HEK293 (cell line): ENCODE measurements at regions not wholly inside any gene's neighbourhood (a gene's known extent, or its start where the extent isn't known, plus 50 kb on each side); places are given as distances from the start of the nearest gene placed in this dataset.

Source experiments
- CTCF ChIA-PET: fragments of 350-600 bp; formaldehyde crosslinking; extraction: SDS; loops from one replicate; lab custom pipeline; 2021; ENCODE audit warnings: antibody characterized with exemption; lab: Yijun Ruan, JAX
- POLR2A ChIA-PET: fragments of 300-600 bp; formaldehyde crosslinking; extraction: SDS; loops from one replicate; lab custom pipeline; 2020; ENCODE audit warnings: antibody characterized with exemption, inconsistent platforms; lab: Yijun Ruan, JAX
- H3K27ac ChIP-seq: fragments of 200-500 bp; sonication (Bioruptor generic); 2 replicates; pipeline ENCODE4 v1.5.1; 2014; ENCODE audit warnings: low read depth, low read length, control low read depth, inconsistent platforms; ENCODE audit errors: extremely low read depth
- H3K36me3 ChIP-seq, 2 experiments: fragments of 200-500 bp in 1 of 2; sonication (Bioruptor generic) in 1 of 2; 1 replicate in 1 of 2; 2 replicates in 1 of 2; pipeline ENCODE4 v1.5.1; 2014 to 2017; ENCODE audit warnings: inconsistent platforms in 2 of 2, low read length in 2 of 2; ENCODE audit not compliant: control insufficient read depth in 2 of 2, insufficient read depth in 1 of 2
- H3K4me1 ChIP-seq: fragments of 200-500 bp; sonication (Bioruptor generic); 2 replicates; pipeline ENCODE4 v1.5.1; 2014; ENCODE audit warnings: mild to moderate bottlenecking, low read length, inconsistent platforms; ENCODE audit not compliant: control insufficient read depth, insufficient read depth
- H3K4me3 ChIP-seq: 2 replicates; pipeline ENCODE4 v1.5.1; 2011; ENCODE audit warnings: low read depth, mild to moderate bottlenecking, control low read depth, low read length, moderate library complexity
- H3K9me3 ChIP-seq: fragments of 200-500 bp; sonication (Bioruptor generic); 2 replicates; pipeline ENCODE4 v1.5.1; 2014; ENCODE audit warnings: low read depth, low read length, inconsistent platforms; ENCODE audit not compliant: control insufficient read depth, insufficient read depth
- EGR2 ChIP-seq: fragments of 450-650 bp; formaldehyde crosslinking; IDR thresholded peaks from 2 replicates; pipeline ENCODE4 v1.5.1; 2016; ENCODE audit warnings: low read depth, missing biosample characterization, missing genetic modification characterization
- GFI1B ChIP-seq: fragments of 450-650 bp; formaldehyde crosslinking; IDR thresholded peaks from 2 replicates; pipeline ENCODE4 v1.5.1; 2016; ENCODE audit warnings: missing biosample characterization, missing genetic modification characterization
- KLF8 ChIP-seq: fragments of 450-650 bp; formaldehyde crosslinking; IDR thresholded peaks from 2 replicates; pipeline ENCODE4 v1.5.1; 2016; ENCODE audit warnings: missing biosample characterization, missing genetic modification characterization
- SCRT2 ChIP-seq: fragments of 450-650 bp; formaldehyde crosslinking; IDR thresholded peaks from 2 replicates; pipeline ENCODE4 v1.5.1; 2016; ENCODE audit warnings: missing biosample characterization, missing genetic modification characterization
- ZBTB20 ChIP-seq: fragments of 450-650 bp; formaldehyde crosslinking; IDR thresholded peaks from 2 replicates; pipeline ENCODE4 v1.5.1; 2016; ENCODE audit warnings: missing biosample characterization, missing genetic modification characterization
- ZNF133 ChIP-seq: fragments of 450-650 bp; formaldehyde crosslinking; IDR thresholded peaks from 2 replicates; pipeline ENCODE4 v1.5.1; 2016; ENCODE audit warnings: missing biosample characterization, missing genetic modification characterization
- ZNF214 ChIP-seq: fragments of 450-650 bp; formaldehyde crosslinking; IDR thresholded peaks from 2 replicates; pipeline ENCODE4 v1.5.1; 2017; ENCODE audit warnings: missing biosample characterization, mild to moderate bottlenecking, missing genetic modification characterization, borderline replicate concordance
- ZNF221 ChIP-seq: fragments of 450-650 bp; formaldehyde crosslinking; IDR thresholded peaks from 2 replicates; pipeline ENCODE4 v1.5.1; 2017; ENCODE audit warnings: missing biosample characterization, missing genetic modification characterization, borderline replicate concordance
- ZNF302 ChIP-seq: fragments of 450-650 bp; formaldehyde crosslinking; IDR thresholded peaks from 2 replicates; pipeline ENCODE4 v1.5.1; 2016; ENCODE audit warnings: missing biosample characterization, missing genetic modification characterization, low read depth
- ZNF341 ChIP-seq: fragments of 450-650 bp; formaldehyde crosslinking; IDR thresholded peaks from 2 replicates; pipeline ENCODE4; 2016; ENCODE audit warnings: low read depth, missing biosample characterization, missing genetic modification characterization
- ZNF529 ChIP-seq: fragments of 450-650 bp; formaldehyde crosslinking; IDR thresholded peaks from 2 replicates; pipeline ENCODE4 v1.5.1; 2017; ENCODE audit warnings: missing genetic modification characterization, missing biosample characterization; ENCODE audit not compliant: insufficient replicate concordance
- ZNF530 ChIP-seq: fragments of 450-650 bp; formaldehyde crosslinking; IDR thresholded peaks from 2 replicates; pipeline ENCODE4 v1.5.1; 2016; ENCODE audit warnings: low read depth, missing biosample characterization, missing genetic modification characterization
- ZNF558 ChIP-seq: fragments of 450-650 bp; formaldehyde crosslinking; IDR thresholded peaks from 2 replicates; pipeline ENCODE4 v1.5.1; 2016; ENCODE audit warnings: missing biosample characterization, missing genetic modification characterization
- ZNF560 ChIP-seq: fragments of 450-650 bp; formaldehyde crosslinking; IDR thresholded peaks from 2 replicates; pipeline ENCODE4 v1.5.1; 2017; ENCODE audit warnings: missing biosample characterization, missing genetic modification characterization, borderline replicate concordance
- ZNF571 ChIP-seq: fragments of 450-650 bp; formaldehyde crosslinking; IDR thresholded peaks from 2 replicates; pipeline ENCODE4 v1.5.0; 2017; ENCODE audit warnings: missing biosample characterization, missing genetic modification characterization
- ZNF610 ChIP-seq: fragments of 450-650 bp; formaldehyde crosslinking; IDR thresholded peaks from 2 replicates; pipeline ENCODE4 v1.5.1; 2016; ENCODE audit warnings: missing biosample characterization, missing genetic modification characterization, borderline replicate concordance
- ZNF701 ChIP-seq: fragments of 450-650 bp; formaldehyde crosslinking; IDR thresholded peaks from 2 replicates; pipeline ENCODE4 v1.5.1; 2016; ENCODE audit warnings: missing biosample characterization, missing genetic modification characterization
- ZNF76 ChIP-seq: fragments of 450-650 bp; formaldehyde crosslinking; IDR thresholded peaks from 2 replicates; pipeline ENCODE4; 2016; ENCODE audit warnings: low read depth, missing biosample characterization, missing genetic modification characterization, borderline replicate concordance
- ZNF777 ChIP-seq: fragments of 450-650 bp; formaldehyde crosslinking; IDR thresholded peaks from 2 replicates; pipeline ENCODE4 v1.5.1; 2017; ENCODE audit warnings: missing biosample characterization, missing genetic modification characterization, borderline replicate concordance
- ZNF785 ChIP-seq: fragments of 450-650 bp; formaldehyde crosslinking; IDR thresholded peaks from 2 replicates; pipeline ENCODE4 v1.5.1; 2016; ENCODE audit warnings: missing biosample characterization, missing genetic modification characterization
- ZNF791 ChIP-seq: fragments of 450-650 bp; formaldehyde crosslinking; IDR thresholded peaks from 2 replicates; pipeline ENCODE4 v1.5.1; 2016; ENCODE audit warnings: missing biosample characterization, missing genetic modification characterization
- ZSCAN23 ChIP-seq: fragments of 450-650 bp; formaldehyde crosslinking; IDR thresholded peaks from 2 replicates; pipeline ENCODE4 v1.5.1; 2016; ENCODE audit warnings: missing biosample characterization, missing genetic modification characterization
- TF ChIP-seq, protein P1 (sequence below): fragments of 450-650 bp; formaldehyde crosslinking; IDR thresholded peaks from 2 replicates; pipeline ENCODE4 v1.5.1; 2016; ENCODE audit warnings: missing biosample characterization, missing genetic modification characterization
- TF ChIP-seq, protein P2 (sequence below): fragments of 450-650 bp; formaldehyde crosslinking; IDR thresholded peaks from 2 replicates; pipeline ENCODE4 v1.5.1; 2017; ENCODE audit warnings: missing biosample characterization, missing genetic modification characterization
- TF ChIP-seq, protein P3 (sequence below): fragments of 450-650 bp; IDR thresholded peaks from 2 replicates; pipeline ENCODE4 v1.5.1; 2018; ENCODE audit warnings: missing biosample characterization, missing genetic modification characterization
- TF ChIP-seq, protein P4 (sequence below): fragments of 450-650 bp; formaldehyde crosslinking; IDR thresholded peaks from 2 replicates; pipeline ENCODE4; 2016; ENCODE audit warnings: missing biosample characterization, missing genetic modification characterization
- TF ChIP-seq, protein P5 (sequence below): fragments of 450-650 bp; formaldehyde crosslinking; IDR thresholded peaks from 2 replicates; pipeline ENCODE4 v1.5.1; 2016; ENCODE audit warnings: missing biosample characterization, missing genetic modification characterization

DNA sequence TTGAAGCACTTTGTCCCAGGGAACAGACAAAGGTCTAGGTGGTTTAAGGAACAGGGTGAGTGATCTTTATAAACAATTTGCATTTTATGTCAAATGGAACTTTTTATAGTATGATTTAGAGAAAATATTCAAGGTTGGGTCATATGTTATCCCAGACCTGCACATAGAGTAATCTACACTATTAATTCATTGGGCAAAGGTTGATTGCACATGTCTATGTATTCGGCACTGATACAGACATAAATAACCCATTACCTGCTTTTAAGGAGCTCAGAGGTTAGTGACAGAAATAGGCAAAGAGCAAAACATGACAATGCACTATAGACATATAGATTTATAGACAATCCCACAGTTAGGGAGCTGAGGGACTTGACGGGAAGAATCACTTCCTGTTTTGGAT is 141.5 kb upstream of the UBASH3B start (continued):
- TF ChIP-seq ZNF530 (no peak), ZNF701 (no peak), ZNF341 (no peak)
- TF ChIP-seq, protein P1, sequence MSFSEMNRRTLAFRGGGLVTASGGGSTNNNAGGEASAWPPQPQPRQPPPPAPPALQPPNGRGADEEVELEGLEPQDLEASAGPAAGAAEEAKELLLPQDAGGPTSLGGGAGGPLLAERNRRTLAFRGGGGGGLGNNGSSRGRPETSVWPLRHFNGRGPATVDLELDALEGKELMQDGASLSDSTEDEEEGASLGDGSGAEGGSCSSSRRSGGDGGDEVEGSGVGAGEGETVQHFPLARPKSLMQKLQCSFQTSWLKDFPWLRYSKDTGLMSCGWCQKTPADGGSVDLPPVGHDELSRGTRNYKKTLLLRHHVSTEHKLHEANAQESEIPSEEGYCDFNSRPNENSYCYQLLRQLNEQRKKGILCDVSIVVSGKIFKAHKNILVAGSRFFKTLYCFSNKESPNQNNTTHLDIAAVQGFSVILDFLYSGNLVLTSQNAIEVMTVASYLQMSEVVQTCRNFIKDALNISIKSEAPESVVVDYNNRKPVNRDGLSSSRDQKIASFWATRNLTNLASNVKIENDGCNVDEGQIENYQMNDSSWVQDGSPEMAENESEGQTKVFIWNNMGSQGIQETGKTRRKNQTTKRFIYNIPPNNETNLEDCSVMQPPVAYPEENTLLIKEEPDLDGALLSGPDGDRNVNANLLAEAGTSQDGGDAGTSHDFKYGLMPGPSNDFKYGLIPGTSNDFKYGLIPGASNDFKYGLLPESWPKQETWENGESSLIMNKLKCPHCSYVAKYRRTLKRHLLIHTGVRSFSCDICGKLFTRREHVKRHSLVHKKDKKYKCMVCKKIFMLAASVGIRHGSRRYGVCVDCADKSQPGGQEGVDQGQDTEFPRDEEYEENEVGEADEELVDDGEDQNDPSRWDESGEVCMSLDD (tag by site-specific recombination): no peak

DNA sequence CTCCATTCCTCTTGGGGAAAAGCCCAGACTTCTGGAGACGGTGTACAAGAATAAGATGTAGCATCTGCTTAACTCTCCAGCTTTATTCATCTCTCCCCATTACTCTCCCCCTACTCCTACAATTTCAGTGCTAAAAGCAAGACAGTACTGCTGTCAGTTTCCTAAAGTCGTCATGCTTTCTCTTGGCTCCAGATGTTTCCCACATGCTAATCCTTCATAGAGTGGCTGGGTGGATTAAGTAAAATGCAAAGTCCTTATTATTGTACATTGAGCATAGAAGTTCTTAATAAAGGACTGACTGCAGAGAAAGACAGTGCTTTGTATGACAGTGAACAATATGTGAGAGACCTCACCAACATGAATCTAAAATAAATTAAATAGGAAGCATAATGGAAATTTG is 142.2 kb upstream of the UBASH3B start:
- H3K27ac ChIP-seq: no peak overlapping the region
- POLR2A ChIA-PET: no interaction called here
- CTCF ChIA-PET: no interaction called here
- TF ChIP-seq GFI1B (tag by site-specific recombination) (no peak), KLF8 (tag by site-specific recombination) (no peak), ZNF214 (tag by site-specific recombination) (no peak), EGR2 (tag by site-specific recombination) (no peak), ZNF558 (no peak), ZNF571 (tag by site-specific recombination) (no peak), ZSCAN23 (tag by site-specific recombination) (no peak), SCRT2 (tag by site-specific recombination) (no peak)
- TF ChIP-seq, protein P2, sequence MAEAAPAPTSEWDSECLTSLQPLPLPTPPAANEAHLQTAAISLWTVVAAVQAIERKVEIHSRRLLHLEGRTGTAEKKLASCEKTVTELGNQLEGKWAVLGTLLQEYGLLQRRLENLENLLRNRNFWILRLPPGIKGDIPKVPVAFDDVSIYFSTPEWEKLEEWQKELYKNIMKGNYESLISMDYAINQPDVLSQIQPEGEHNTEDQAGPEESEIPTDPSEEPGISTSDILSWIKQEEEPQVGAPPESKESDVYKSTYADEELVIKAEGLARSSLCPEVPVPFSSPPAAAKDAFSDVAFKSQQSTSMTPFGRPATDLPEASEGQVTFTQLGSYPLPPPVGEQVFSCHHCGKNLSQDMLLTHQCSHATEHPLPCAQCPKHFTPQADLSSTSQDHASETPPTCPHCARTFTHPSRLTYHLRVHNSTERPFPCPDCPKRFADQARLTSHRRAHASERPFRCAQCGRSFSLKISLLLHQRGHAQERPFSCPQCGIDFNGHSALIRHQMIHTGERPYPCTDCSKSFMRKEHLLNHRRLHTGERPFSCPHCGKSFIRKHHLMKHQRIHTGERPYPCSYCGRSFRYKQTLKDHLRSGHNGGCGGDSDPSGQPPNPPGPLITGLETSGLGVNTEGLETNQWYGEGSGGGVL (tag by site-specific recombination): no peak
- TF ChIP-seq, protein P3, sequence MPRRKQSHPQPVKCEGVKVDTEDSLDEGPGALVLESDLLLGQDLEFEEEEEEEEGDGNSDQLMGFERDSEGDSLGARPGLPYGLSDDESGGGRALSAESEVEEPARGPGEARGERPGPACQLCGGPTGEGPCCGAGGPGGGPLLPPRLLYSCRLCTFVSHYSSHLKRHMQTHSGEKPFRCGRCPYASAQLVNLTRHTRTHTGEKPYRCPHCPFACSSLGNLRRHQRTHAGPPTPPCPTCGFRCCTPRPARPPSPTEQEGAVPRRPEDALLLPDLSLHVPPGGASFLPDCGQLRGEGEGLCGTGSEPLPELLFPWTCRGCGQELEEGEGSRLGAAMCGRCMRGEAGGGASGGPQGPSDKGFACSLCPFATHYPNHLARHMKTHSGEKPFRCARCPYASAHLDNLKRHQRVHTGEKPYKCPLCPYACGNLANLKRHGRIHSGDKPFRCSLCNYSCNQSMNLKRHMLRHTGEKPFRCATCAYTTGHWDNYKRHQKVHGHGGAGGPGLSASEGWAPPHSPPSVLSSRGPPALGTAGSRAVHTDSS: no peak
- no peaks in the 10 kb centered on the region for H3K9me3 ChIP-seq
- H3K4me3 ChIP-seq: no peak overlapping the region
- H3K36me3 ChIP-seq: no peaks in the 10 kb centered on the region
- H3K4me1 ChIP-seq: no peaks in the 10 kb centered on the region

DNA sequence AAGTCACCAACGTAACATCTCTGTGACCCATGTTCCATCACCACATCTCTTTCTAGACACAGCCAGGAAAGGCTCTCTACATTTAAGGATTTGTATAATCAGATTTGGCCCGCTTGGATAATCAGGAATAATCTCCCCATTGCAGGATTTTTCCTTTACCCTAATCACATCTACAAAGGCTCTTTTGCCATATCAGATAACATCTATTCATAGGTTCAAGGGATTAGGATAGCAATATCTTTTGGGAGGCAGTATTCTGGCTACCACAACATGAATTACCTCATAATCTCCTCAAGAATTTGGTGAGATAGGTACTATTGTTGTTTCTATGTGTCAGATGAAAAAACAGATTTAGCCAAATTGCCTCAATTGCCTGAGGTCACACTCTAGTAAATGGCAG is 142.8 kb upstream of the UBASH3B start:
- Histone ChIP-seq H3K27ac (no peak overlapping the region), H3K36me3 (no peaks in the 10 kb centered on the region)
- ChIA-PET POLR2A (no interaction called here), CTCF (no interaction called here)
- TF ChIP-seq ZNF133 (tag by site-specific recombination) (no peak), ZNF791 (tag by site-specific recombination) (no peak), ZNF529 (tag by site-specific recombination) (no peak), ZNF302 (no peak), ZNF701 (no peak), ZNF777 (tag by site-specific recombination) (no peak), ZNF76 (no peak), ZNF610 (tag by site-specific recombination) (no peak), ZBTB20 (tag by site-specific recombination) (no peak), ZNF571 (tag by site-specific recombination) (no peak), ZNF785 (tag by site-specific recombination) (no peak), ZNF560 (tag by site-specific recombination) (no peak), ZNF221 (tag by site-specific recombination) (no peak)
- TF ChIP-seq, protein P4, sequence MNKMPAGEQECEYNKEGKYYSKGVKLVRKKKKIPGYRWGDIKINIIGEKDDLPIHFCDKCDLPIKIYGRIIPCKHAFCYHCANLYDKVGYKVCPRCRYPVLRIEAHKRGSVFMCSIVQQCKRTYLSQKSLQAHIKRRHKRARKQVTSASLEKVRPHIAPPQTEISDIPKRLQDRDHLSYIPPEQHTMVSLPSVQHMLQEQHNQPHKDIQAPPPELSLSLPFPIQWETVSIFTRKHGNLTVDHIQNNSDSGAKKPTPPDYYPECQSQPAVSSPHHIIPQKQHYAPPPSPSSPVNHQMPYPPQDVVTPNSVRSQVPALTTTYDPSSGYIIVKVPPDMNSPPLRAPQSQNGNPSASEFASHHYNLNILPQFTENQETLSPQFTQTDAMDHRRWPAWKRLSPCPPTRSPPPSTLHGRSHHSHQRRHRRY (tag by site-specific recombination): no peak
- TF ChIP-seq, protein P5, sequence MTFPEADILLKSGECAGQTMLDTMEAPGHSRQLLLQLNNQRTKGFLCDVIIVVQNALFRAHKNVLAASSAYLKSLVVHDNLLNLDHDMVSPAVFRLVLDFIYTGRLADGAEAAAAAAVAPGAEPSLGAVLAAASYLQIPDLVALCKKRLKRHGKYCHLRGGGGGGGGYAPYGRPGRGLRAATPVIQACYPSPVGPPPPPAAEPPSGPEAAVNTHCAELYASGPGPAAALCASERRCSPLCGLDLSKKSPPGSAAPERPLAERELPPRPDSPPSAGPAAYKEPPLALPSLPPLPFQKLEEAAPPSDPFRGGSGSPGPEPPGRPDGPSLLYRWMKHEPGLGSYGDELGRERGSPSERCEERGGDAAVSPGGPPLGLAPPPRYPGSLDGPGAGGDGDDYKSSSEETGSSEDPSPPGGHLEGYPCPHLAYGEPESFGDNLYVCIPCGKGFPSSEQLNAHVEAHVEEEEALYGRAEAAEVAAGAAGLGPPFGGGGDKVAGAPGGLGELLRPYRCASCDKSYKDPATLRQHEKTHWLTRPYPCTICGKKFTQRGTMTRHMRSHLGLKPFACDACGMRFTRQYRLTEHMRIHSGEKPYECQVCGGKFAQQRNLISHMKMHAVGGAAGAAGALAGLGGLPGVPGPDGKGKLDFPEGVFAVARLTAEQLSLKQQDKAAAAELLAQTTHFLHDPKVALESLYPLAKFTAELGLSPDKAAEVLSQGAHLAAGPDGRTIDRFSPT (tag by site-specific recombination): no peak
- TF ChIP-seq, all 188 proteins: peak for 0
- Histone ChIP-seq H3K4me1 (no peaks in the 10 kb centered on the region), H3K9me3 (no peaks in the 10 kb centered on the region), H3K4me3 (no peak overlapping the region)
